ENCODE measurements at regions not wholly inside any gene's neighbourhood (a gene's known extent, or its start where the extent isn't known, plus 50 kb on each side); places are given as distances from the start of the nearest gene placed in this dataset.

DNA sequence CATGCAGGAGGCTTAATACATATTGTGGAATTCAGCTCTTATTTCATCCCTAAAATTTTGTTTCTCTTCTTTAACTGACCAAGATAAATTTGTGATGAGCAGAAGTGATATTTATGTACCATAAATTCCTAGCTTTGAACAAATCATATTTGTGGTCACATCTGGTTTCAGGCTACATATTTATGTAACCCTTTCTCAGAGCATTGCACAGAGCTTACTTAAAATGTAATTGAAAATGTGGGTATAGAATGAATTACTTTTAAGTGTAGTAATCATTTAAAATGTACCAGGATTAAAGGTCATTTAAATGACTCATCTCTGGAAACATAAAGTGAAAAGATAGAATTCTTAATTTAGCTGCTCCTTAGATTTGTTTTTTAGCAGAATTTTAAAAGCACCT, 129.9 kb upstream of the FRMD6 start:
- TF ChIP-seq POLR2AphosphoS5 (IDR thresholded peaks at IDR 0.05; ENCODE audit: borderline replicate concordance, low read depth, low read length), result no peak
- TF ChIP-seq EZH2 (IDR thresholded peaks at IDR 0.05), result no peak
